Neural cell (in vitro differentiated cells): ENCODE measurements at regions not wholly inside any gene's neighbourhood (a gene's known extent, or its start where the extent isn't known, plus 50 kb on each side); places are given as distances from the start of the nearest gene placed in this dataset.

Source experiments
- H2AFZ ChIP-seq: fragments of 200-600, 300-800 bp; sonication (generic), shearing (Covaris generic); 2 replicates; pipeline ENCODE4 v1.6.0; 2014; ENCODE audit warnings: low read depth, mild to moderate bottlenecking, antibody characterized with exemption, low read length, moderate library complexity
- H3F3A ChIP-seq: fragments of 200-600 bp; shearing (Covaris generic); 2 replicates; pipeline ENCODE4 v1.6.1; 2016; ENCODE audit warnings: mild to moderate bottlenecking, moderate library complexity, mixed read lengths, antibody characterized with exemption, low read length; ENCODE audit not compliant: insufficient read depth, poor library complexity, severe bottlenecking
- H3K27ac ChIP-seq: fragments of 200-600, 300-800 bp; sonication (generic), shearing (Covaris generic); 2 replicates; pipeline ENCODE4 v1.5.1; 2014; ENCODE audit warnings: mild to moderate bottlenecking, low read length, moderate library complexity
- H3K27me3 ChIP-seq: fragments of 300-800, 200-600 bp; sonication (generic), shearing (Covaris generic); 2 replicates; pipeline ENCODE4 v1.6.0; 2014; ENCODE audit warnings: mild to moderate bottlenecking, low read depth, low read length, moderate library complexity; ENCODE audit not compliant: insufficient read depth
- H3K36me3 ChIP-seq: fragments of 300-800, 200-600 bp; sonication (generic), shearing (Covaris generic); 2 replicates; pipeline ENCODE4 v1.5.1; 2014; ENCODE audit warnings: mild to moderate bottlenecking, antibody characterized with exemption, low read length, moderate library complexity; ENCODE audit not compliant: insufficient read depth
- H3K4me2 ChIP-seq: fragments of 300-800, 200-600 bp; sonication (generic), shearing (Covaris generic); 2 replicates; pipeline ENCODE4 v1.6.0; 2014; ENCODE audit warnings: mild to moderate bottlenecking, low read length
- H3K4me3 ChIP-seq: fragments of 300-800, 200-600 bp; sonication (generic), shearing (Covaris generic); 2 replicates; pipeline ENCODE4 v1.5.1; 2014; ENCODE audit warnings: mild to moderate bottlenecking, low read length, moderate library complexity
- H3K79me2 ChIP-seq: fragments of 200-600 bp; shearing (Covaris generic); replicated peaks from 2 replicates; pipeline ENCODE4 v1.6.0; 2014; ENCODE audit warnings: mild to moderate bottlenecking, low read length, moderate library complexity; ENCODE audit not compliant: insufficient read depth
- H3K9ac ChIP-seq: fragments of 300-800, 200-600 bp; sonication (generic), shearing (Covaris generic); 2 replicates; pipeline ENCODE4 v1.6.1; 2016; ENCODE audit warnings: mild to moderate bottlenecking, low read length, mixed read lengths
- H3K9me2 ChIP-seq: fragments of 200-600 bp; shearing (Covaris generic); 2 replicates; pipeline ENCODE4 v1.6.1; 2016; ENCODE audit warnings: mild to moderate bottlenecking, low read length, mixed read lengths; ENCODE audit not compliant: insufficient read depth
- H3K9me3 ChIP-seq: fragments of 200-600, 300-800 bp; sonication (generic), shearing (Covaris generic); 2 replicates; pipeline ENCODE4 v1.6.1; 2016; ENCODE audit warnings: mild to moderate bottlenecking, mixed run types, low read length, moderate library complexity, mixed read lengths
- H4K20me1 ChIP-seq: fragments of 200-600 bp; shearing (Covaris generic); 2 replicates; pipeline ENCODE4 v1.6.1; 2016; ENCODE audit warnings: mild to moderate bottlenecking, mixed run types; ENCODE audit not compliant: insufficient read depth
- EP300 ChIP-seq: fragments of 450-650 bp; conservative IDR thresholded peaks from 2 replicates; pipeline ENCODE4 v1.6.1; 2014; ENCODE audit warnings: antibody characterized with exemption, mild to moderate bottlenecking, moderate library complexity; ENCODE audit not compliant: poor library complexity, severe bottlenecking
- EZH2 ChIP-seq: fragments of 200-600, 300-800 bp; shearing (Covaris generic), sonication (generic); IDR thresholded peaks from 2 replicates; pipeline ENCODE4 v1.6.1; 2014; ENCODE audit warnings: antibody characterized with exemption, low read length, borderline replicate concordance, mild to moderate bottlenecking; ENCODE audit not compliant: insufficient read depth, poor library complexity, severe bottlenecking
- MXI1 ChIP-seq: fragments of 450-650 bp; conservative IDR thresholded peaks from 2 replicates; pipeline ENCODE4 v1.6.1; 2014; ENCODE audit warnings: antibody characterized with exemption, mild to moderate bottlenecking; ENCODE audit not compliant: poor library complexity, severe bottlenecking
- POLR2AphosphoS5 ChIP-seq: IDR thresholded peaks from 2 replicates; pipeline ENCODE4 v1.6.1; 2012
- RAD21 ChIP-seq: fragments of 450-650 bp; conservative IDR thresholded peaks from 2 replicates; pipeline ENCODE4 v1.6.1; 2014; ENCODE audit warnings: antibody characterized with exemption, mild to moderate bottlenecking, moderate library complexity
- SMC3 ChIP-seq: fragments of 450-650 bp; conservative IDR thresholded peaks from 2 replicates; pipeline ENCODE4 v1.6.1; 2014; ENCODE audit warnings: antibody characterized with exemption, mild to moderate bottlenecking, moderate library complexity; ENCODE audit not compliant: poor library complexity
- TAF1 ChIP-seq: IDR thresholded peaks from 2 replicates; pipeline ENCODE4 v1.6.1; 2012; ENCODE audit warnings: low read depth
- TF ChIP-seq, protein P1 (sequence below): fragments of 450-650 bp; IDR thresholded peaks from 2 replicates; pipeline ENCODE4 v1.5.1; 2014; ENCODE audit warnings: antibody characterized with exemption, mild to moderate bottlenecking, moderate library complexity; ENCODE audit not compliant: poor library complexity, severe bottlenecking
- TF ChIP-seq, protein P2 (sequence below): IDR thresholded peaks from 2 replicates; pipeline ENCODE4 v1.6.1; 2012; ENCODE audit warnings: borderline replicate concordance

DNA sequence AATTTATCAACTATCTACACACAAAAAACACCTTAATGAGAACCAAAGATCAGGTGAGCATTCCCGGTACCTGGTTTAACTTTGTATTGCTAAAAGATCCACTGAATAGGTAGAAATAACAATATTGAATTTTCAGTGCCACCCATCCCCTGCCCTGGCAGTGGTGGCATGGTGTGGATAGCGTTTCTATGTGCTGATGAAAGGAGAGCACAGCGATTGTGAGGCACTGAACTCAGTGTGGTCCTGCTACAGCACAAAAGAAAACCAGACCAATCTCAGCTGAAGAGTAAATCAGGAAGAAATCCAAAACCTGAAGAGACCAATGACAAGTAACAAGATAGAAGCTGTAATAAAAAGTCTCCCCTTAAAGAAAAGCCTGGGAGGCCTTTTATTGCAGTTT, 984.6 kb upstream of the AGA start:
- no peak overlapping the region for H2AFZ ChIP-seq
- H3K27me3 ChIP-seq: no peaks in the 10 kb centered on the region
- no peaks in the 10 kb centered on the region for H3K79me2 ChIP-seq
- H3K9me2 ChIP-seq: no peaks in the 10 kb centered on the region
- no peaks in the 10 kb centered on the region for H3F3A ChIP-seq
- TF ChIP-seq SMC3 (no peak), EZH2 (no peak), MXI1 (no peak), RAD21 (no peak), TAF1 (no peak), POLR2AphosphoS5 (no peak), EP300 (no peak)
- TF ChIP-seq, protein P1, sequence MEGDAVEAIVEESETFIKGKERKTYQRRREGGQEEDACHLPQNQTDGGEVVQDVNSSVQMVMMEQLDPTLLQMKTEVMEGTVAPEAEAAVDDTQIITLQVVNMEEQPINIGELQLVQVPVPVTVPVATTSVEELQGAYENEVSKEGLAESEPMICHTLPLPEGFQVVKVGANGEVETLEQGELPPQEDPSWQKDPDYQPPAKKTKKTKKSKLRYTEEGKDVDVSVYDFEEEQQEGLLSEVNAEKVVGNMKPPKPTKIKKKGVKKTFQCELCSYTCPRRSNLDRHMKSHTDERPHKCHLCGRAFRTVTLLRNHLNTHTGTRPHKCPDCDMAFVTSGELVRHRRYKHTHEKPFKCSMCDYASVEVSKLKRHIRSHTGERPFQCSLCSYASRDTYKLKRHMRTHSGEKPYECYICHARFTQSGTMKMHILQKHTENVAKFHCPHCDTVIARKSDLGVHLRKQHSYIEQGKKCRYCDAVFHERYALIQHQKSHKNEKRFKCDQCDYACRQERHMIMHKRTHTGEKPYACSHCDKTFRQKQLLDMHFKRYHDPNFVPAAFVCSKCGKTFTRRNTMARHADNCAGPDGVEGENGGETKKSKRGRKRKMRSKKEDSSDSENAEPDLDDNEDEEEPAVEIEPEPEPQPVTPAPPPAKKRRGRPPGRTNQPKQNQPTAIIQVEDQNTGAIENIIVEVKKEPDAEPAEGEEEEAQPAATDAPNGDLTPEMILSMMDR: no peak
- TF ChIP-seq, protein P2, sequence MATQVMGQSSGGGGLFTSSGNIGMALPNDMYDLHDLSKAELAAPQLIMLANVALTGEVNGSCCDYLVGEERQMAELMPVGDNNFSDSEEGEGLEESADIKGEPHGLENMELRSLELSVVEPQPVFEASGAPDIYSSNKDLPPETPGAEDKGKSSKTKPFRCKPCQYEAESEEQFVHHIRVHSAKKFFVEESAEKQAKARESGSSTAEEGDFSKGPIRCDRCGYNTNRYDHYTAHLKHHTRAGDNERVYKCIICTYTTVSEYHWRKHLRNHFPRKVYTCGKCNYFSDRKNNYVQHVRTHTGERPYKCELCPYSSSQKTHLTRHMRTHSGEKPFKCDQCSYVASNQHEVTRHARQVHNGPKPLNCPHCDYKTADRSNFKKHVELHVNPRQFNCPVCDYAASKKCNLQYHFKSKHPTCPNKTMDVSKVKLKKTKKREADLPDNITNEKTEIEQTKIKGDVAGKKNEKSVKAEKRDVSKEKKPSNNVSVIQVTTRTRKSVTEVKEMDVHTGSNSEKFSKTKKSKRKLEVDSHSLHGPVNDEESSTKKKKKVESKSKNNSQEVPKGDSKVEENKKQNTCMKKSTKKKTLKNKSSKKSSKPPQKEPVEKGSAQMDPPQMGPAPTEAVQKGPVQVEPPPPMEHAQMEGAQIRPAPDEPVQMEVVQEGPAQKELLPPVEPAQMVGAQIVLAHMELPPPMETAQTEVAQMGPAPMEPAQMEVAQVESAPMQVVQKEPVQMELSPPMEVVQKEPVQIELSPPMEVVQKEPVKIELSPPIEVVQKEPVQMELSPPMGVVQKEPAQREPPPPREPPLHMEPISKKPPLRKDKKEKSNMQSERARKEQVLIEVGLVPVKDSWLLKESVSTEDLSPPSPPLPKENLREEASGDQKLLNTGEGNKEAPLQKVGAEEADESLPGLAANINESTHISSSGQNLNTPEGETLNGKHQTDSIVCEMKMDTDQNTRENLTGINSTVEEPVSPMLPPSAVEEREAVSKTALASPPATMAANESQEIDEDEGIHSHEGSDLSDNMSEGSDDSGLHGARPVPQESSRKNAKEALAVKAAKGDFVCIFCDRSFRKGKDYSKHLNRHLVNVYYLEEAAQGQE: no peak
- H3K9ac ChIP-seq: no peak overlapping the region
- no peak overlapping the region for H3K27ac ChIP-seq
- no peaks in the 10 kb centered on the region for H3K36me3 ChIP-seq
- H3K9me3 ChIP-seq: no peaks in the 10 kb centered on the region
- H4K20me1 ChIP-seq: no peaks in the 10 kb centered on the region
- no peak overlapping the region for H3K4me3 ChIP-seq
- H3K4me2 ChIP-seq: no peak overlapping the region

DNA sequence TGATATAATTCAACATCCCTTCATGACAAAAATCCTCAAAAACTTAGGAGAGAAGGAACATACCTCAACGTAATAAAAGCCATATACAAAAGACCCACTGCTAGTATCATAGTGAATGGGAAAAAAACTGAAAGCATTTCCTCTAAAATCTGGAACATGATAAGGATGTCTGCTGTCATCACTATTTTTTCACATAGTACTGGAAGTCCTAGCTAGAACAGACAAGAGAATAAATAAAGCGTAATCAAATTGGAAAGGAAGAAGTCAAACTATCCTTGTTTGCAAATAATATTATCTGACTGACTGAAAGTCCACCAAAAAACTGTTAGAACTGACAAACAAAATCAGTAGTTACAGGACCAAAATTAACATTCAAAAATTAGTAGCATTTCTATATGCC, 985.4 kb upstream of the AGA start:
- Histone ChIP-seq H3K9ac (no peak overlapping the region), H3K9me2 (no peaks in the 10 kb centered on the region), H3K79me2 (no peaks in the 10 kb centered on the region), H3K27ac (no peak overlapping the region), H2AFZ (no peak overlapping the region), H3K9me3 (no peaks in the 10 kb centered on the region), H3K4me2 (no peak overlapping the region), H3F3A (no peaks in the 10 kb centered on the region), H4K20me1 (no peaks in the 10 kb centered on the region), H3K36me3 (no peaks in the 10 kb centered on the region), H3K4me3 (no peak overlapping the region), H3K27me3 (no peaks in the 10 kb centered on the region)
- TF ChIP-seq TAF1 (no peak), EP300 (no peak), POLR2AphosphoS5 (no peak), MXI1 (no peak), RAD21 (no peak), SMC3 (no peak)
- TF ChIP-seq, protein P1: no peak
- TF ChIP-seq, protein P2: no peak
